ENCODE measurements at regions not wholly inside any gene's neighbourhood (a gene's known extent, or its start where the extent isn't known, plus 50 kb on each side); places are given as distances from the start of the nearest gene placed in this dataset.

GRCh38 chr6:14887181-14887580 is 358.7 kb upstream of the JARID2 start:
- H3K4me3 ChIP-seq (replicated peaks in 1 of 2; ENCODE audit: low read depth in 1 of 2, low read length in 2 of 2) = no peak overlapping the region
- no peak overlapping the region for H2AFZ ChIP-seq (ENCODE audit: low read depth, low read length, poor library complexity, severe bottlenecking)
- intact Hi-C loops (cut with micrococcal nuclease) = no loop called here
- DNase-seq (ENCODE audit: low read depth, low spot score) = no peak
- POLR2A ChIA-PET = no interaction called here
- no peaks in the 10 kb centered on the region for H3K79me2 ChIP-seq (ENCODE audit: insufficient read depth, low read length)
- no peaks in the 10 kb centered on the region for H3K9me3 ChIP-seq (ENCODE audit: control insufficient read depth in 1 of 2, insufficient read depth in 1 of 2, low read depth in 1 of 2, low read length in 2 of 2)
- no peaks in the 10 kb centered on the region for H3K9me2 ChIP-seq (ENCODE audit: insufficient read depth)
- H3K27me3 ChIP-seq (ENCODE audit: insufficient read depth, low read length) = no peaks in the 10 kb centered on the region
- peaks cover 0 to 7% of the 10 kb centered on the region in 2 experiments; a peak in 2 of 4 replicates for H3K4me1 ChIP-seq (ENCODE audit: control insufficient read depth in 1 of 2, insufficient read depth in 2 of 2, low read length in 2 of 2)
- no peak overlapping the region for H3K4me2 ChIP-seq (ENCODE audit: low read length)
- H4K20me1 ChIP-seq (ENCODE audit: insufficient read depth) = no peaks in the 10 kb centered on the region
- H3K36me3 ChIP-seq (ENCODE audit: control insufficient read depth in 1 of 2, insufficient read depth in 2 of 2, low read length in 2 of 2) = no peaks in the 10 kb centered on the region
- no peak overlapping the region for H3K27ac ChIP-seq (ENCODE audit: low read depth, low read length)
- BruUV-seq (replicated peaks) = no TSS peak
- CTCF ChIA-PET = no interaction called here
- RAD21 ChIA-PET (ENCODE audit: low non-redundant PET in 1 of 2, low total read pairs in 2 of 2, uncharacterized antibody in 2 of 2, unreplicated experiment in 2 of 2) = no interaction called here
- no peak for ATAC-seq
- no peak for TF ChIP-seq FOSL1 (IDR thresholded peaks at IDR 0.05; ENCODE audit: low read depth)
- TF ChIP-seq ZFX (IDR thresholded peaks at IDR 0.05) = no peak
- no peak for TF ChIP-seq EZH2phosphoT487 (IDR thresholded peaks at IDR 0.05; ENCODE audit: borderline replicate concordance)
- no peak for TF ChIP-seq JUND (IDR thresholded peaks at IDR 0.05)
- no peak for TF ChIP-seq POLR2A (IDR thresholded peaks at IDR 0.05; ENCODE audit: borderline replicate concordance, extremely low read depth, insufficient read depth, insufficient read length)
- TF ChIP-seq SRF (IDR thresholded peaks at IDR 0.05; ENCODE audit: low read depth) = no peak
- TF ChIP-seq CEBPB (IDR thresholded peaks at IDR 0.05; ENCODE audit: low read depth) = no peak
- TF ChIP-seq ZNF274 (IDR thresholded peaks at IDR 0.05; ENCODE audit: low read depth, low read length) = no peak
- no peak for TF ChIP-seq CTCF (IDR thresholded peaks at IDR 0.05 in 2 of 3, conservative IDR thresholded peaks at IDR 0.05 in 1 of 3; ENCODE audit: borderline replicate concordance in 1 of 3, insufficient read depth in 1 of 3, low read depth in 2 of 3, low read length in 2 of 3)
- TF ChIP-seq ZBTB33 (IDR thresholded peaks at IDR 0.05; ENCODE audit: extremely low read depth, insufficient replicate concordance, low read length) = no peak
- TF ChIP-seq SP1 (IDR thresholded peaks at IDR 0.05; ENCODE audit: low read depth) = no peak
- no peak for TF ChIP-seq POLR2AphosphoS5 (IDR thresholded peaks at IDR 0.05; ENCODE audit: low read depth, low read length)
- H3K9ac ChIP-seq (ENCODE audit: low read length) = no peak overlapping the region

Measured in HCT116 (cell line).